ENCODE measurements at regions not wholly inside any gene's neighbourhood (a gene's known extent, or its start where the extent isn't known, plus 50 kb on each side); places are given as distances from the start of the nearest gene placed in this dataset.

- no peak overlapping the region for H3K4me3 Mint-ChIP-seq
- DNase-seq (no peak), ATAC-seq (ENCODE audit: poor library complexity) (no peak)
- H3K4me1 ChIP-seq (ENCODE audit: insufficient read depth, low read length), result no peaks in the 10 kb centered on the region
- H3K4me1 Mint-ChIP-seq (ENCODE audit: low read depth), result no peaks in the 10 kb centered on the region
- no peak overlapping the region for H3K4me3 ChIP-seq (ENCODE audit: low read length)
- peaks cover 0 to 2% of the 10 kb centered on the region in 2 experiments for H3K9me3 ChIP-seq (ENCODE audit: control insufficient read depth in 1 of 2, insufficient read depth in 1 of 2, low read length in 2 of 2)
- intact Hi-C loops (cut with DNase I, micrococcal nuclease), result no loop called here
- H3K27me3 Mint-ChIP-seq, result peaks cover 31% of the 10 kb centered on the region
- H3K9me3 Mint-ChIP-seq, result peaks cover 2% of the 10 kb centered on the region
- no peak overlapping the region for H3K27ac ChIP-seq (ENCODE audit: low read depth in 1 of 2, low read length in 2 of 2)
- H3K27me3 ChIP-seq (ENCODE audit: control insufficient read depth in 1 of 2, insufficient read depth in 2 of 2, low read length in 2 of 2), result peaks cover 0 to 6% of the 10 kb centered on the region in 2 experiments
- TF ChIP-seq, protein P1, sequence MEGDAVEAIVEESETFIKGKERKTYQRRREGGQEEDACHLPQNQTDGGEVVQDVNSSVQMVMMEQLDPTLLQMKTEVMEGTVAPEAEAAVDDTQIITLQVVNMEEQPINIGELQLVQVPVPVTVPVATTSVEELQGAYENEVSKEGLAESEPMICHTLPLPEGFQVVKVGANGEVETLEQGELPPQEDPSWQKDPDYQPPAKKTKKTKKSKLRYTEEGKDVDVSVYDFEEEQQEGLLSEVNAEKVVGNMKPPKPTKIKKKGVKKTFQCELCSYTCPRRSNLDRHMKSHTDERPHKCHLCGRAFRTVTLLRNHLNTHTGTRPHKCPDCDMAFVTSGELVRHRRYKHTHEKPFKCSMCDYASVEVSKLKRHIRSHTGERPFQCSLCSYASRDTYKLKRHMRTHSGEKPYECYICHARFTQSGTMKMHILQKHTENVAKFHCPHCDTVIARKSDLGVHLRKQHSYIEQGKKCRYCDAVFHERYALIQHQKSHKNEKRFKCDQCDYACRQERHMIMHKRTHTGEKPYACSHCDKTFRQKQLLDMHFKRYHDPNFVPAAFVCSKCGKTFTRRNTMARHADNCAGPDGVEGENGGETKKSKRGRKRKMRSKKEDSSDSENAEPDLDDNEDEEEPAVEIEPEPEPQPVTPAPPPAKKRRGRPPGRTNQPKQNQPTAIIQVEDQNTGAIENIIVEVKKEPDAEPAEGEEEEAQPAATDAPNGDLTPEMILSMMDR (IDR thresholded peaks at IDR 0.05), result no peak
- no peaks in the 10 kb centered on the region for H3K36me3 Mint-ChIP-seq (ENCODE audit: low read depth)
- ChIA-PET CTCF (no interaction called here), POLR2A (interaction anchor here (0.6 kb wide), 2 partner anchors 12 to 24 kb away, joined by 3 to 4 read pairs; no protein-coding TSS in a partner anchor)
- H3K27ac Mint-ChIP-seq, result no peak overlapping the region
- no peaks in the 10 kb centered on the region for H3K36me3 ChIP-seq (ENCODE audit: insufficient read depth, low read length)
Measured at GRCh38 chr9:3698531-3698930, 172.7 kb upstream of the RFX3 start.

- POLR2A ChIA-PET, result interaction anchor here (0.6 kb wide), 1 partner anchor 24 kb away, joined by 3 read pairs; no protein-coding TSS in a partner anchor
- intact Hi-C loops (cut with DNase I, micrococcal nuclease), result no loop called here
- CTCF ChIA-PET, result no interaction called here
- DNase-seq, result no peak
- no peak overlapping the region for H3K27ac Mint-ChIP-seq
- H3K36me3 Mint-ChIP-seq (ENCODE audit: low read depth), result no peaks in the 10 kb centered on the region
- Histone ChIP-seq H3K27me3 (ENCODE audit: control insufficient read depth in 1 of 2, insufficient read depth in 2 of 2, low read length in 2 of 2) (peaks cover 0 to 4% of the 10 kb centered on the region in 2 experiments), H3K27ac (ENCODE audit: low read depth in 1 of 2, low read length in 2 of 2) (no peak overlapping the region), H3K9me3 (ENCODE audit: control insufficient read depth in 1 of 2, insufficient read depth in 1 of 2, low read length in 2 of 2) (peaks cover 0 to 3% of the 10 kb centered on the region in 2 experiments), H3K4me3 (ENCODE audit: low read length) (no peak overlapping the region), H3K36me3 (ENCODE audit: insufficient read depth, low read length) (no peaks in the 10 kb centered on the region), H3K4me1 (ENCODE audit: insufficient read depth, low read length) (no peaks in the 10 kb centered on the region)
- peaks cover 2% of the 10 kb centered on the region for H3K9me3 Mint-ChIP-seq
- no peak overlapping the region for H3K4me3 Mint-ChIP-seq
- peaks cover 30% of the 10 kb centered on the region for H3K27me3 Mint-ChIP-seq
- TF ChIP-seq, protein P1 (IDR thresholded peaks at IDR 0.05), result no peak
- no peaks in the 10 kb centered on the region for H3K4me1 Mint-ChIP-seq (ENCODE audit: low read depth)
- no peak for ATAC-seq (ENCODE audit: poor library complexity)
Measured at GRCh38 chr9:3698076-3698475, 172.3 kb upstream of the RFX3 start.

GRCh38 chr9:3696368-3696767 is 170.6 kb upstream of the RFX3 start:
- intact Hi-C loops (cut with DNase I, micrococcal nuclease), result no loop called here
- ATAC-seq (ENCODE audit: poor library complexity) (no peak), DNase-seq (no peak)
- Histone ChIP-seq H3K4me3 (ENCODE audit: low read length) (no peak overlapping the region), H3K27ac (ENCODE audit: low read depth in 1 of 2, low read length in 2 of 2) (no peak overlapping the region), H3K4me1 (ENCODE audit: insufficient read depth, low read length) (no peaks in the 10 kb centered on the region), H3K36me3 (ENCODE audit: insufficient read depth, low read length) (no peaks in the 10 kb centered on the region), H3K9me3 (ENCODE audit: control insufficient read depth in 1 of 2, insufficient read depth in 1 of 2, low read length in 2 of 2) (peaks cover 0 to 3% of the 10 kb centered on the region in 2 experiments), H3K27me3 (ENCODE audit: control insufficient read depth in 1 of 2, insufficient read depth in 2 of 2, low read length in 2 of 2) (no peaks in the 10 kb centered on the region)
- Mint-ChIP-seq H3K27me3 (peaks cover 25% of the 10 kb centered on the region), H3K27ac (no peak overlapping the region), H3K4me1 (ENCODE audit: low read depth) (no peaks in the 10 kb centered on the region), H3K9me3 (no peaks in the 10 kb centered on the region), H3K4me3 (no peak overlapping the region), H3K36me3 (ENCODE audit: low read depth) (no peaks in the 10 kb centered on the region)
- POLR2A ChIA-PET, result no interaction called here
- CTCF ChIA-PET, result no interaction called here
- TF ChIP-seq, protein P1 (IDR thresholded peaks at IDR 0.05), result no peak

All from CD4-positive, alpha-beta T cell (primary cell).